ENCODE measurements at regions not wholly inside any gene's neighbourhood (a gene's known extent, or its start where the extent isn't known, plus 50 kb on each side); places are given as distances from the start of the nearest gene placed in this dataset.

DNA sequence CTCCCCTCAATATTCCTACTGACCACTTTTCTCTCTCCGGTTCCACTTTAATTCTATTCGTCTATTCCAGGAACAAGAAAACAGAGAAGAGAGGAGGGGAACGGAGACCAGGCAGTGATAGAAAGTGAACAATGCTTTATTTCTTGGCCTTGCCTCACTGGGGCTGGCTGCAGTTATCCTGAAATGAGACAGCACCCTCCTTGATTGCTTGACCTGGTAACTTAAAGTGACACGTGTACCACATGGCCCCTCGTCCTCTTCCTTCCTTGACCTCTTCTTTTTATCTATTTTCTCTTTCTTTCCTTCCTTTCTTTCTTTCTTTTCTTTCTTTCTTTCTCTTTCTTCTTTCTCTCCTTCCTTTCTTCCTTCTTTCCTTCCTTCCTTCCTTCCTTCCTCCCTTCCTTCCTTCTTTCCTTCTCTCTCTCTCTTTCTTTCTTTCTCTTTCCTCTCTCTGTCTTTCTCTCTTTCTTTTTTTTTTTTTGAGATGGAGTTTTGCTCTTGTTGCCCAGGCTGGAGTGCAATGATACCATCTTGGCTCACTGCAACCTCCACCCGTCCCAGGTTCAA lies 52.8 kb upstream of the CLMP start:
- H3K4me1 ChIP-seq (ENCODE audit: control insufficient read depth, insufficient read depth, low read length) = peaks cover 5% of the 10 kb centered on the region
- H3K9me3 ChIP-seq (ENCODE audit: control insufficient read depth, low read length) = no peaks in the 10 kb centered on the region
- H3K9ac ChIP-seq (ENCODE audit: low read length) = no peak overlapping the region
- H3K4me3 ChIP-seq (ENCODE audit: low read length) = no peak overlapping the region
- H3K36me3 ChIP-seq (ENCODE audit: control insufficient read depth, insufficient read depth, low read length) = no peaks in the 10 kb centered on the region
- H3K27me3 ChIP-seq (ENCODE audit: control insufficient read depth, insufficient read depth, low read length) = no peaks in the 10 kb centered on the region

DNA sequence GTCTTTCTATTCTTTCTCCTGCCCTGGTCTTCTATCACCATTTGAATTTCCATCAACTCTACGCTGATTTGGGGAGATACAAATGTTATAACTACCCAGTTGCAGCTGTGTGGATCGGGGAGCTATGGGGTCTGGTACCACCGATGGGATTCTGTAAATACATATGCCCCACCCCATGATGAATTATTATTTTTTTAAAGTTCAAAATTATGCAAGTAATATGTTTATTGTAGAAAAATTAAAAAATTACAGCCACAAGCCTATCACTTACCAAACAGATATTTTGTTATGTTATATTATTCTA lies 52.4 kb upstream of the CLMP start:
- Histone ChIP-seq H3K9ac (ENCODE audit: low read length) (no peak overlapping the region), H3K36me3 (ENCODE audit: control insufficient read depth, insufficient read depth, low read length) (no peaks in the 10 kb centered on the region), H3K4me3 (ENCODE audit: low read length) (no peak overlapping the region), H3K4me1 (ENCODE audit: control insufficient read depth, insufficient read depth, low read length) (peaks cover 5% of the 10 kb centered on the region), H3K27me3 (ENCODE audit: control insufficient read depth, insufficient read depth, low read length) (no peaks in the 10 kb centered on the region), H3K9me3 (ENCODE audit: control insufficient read depth, low read length) (no peaks in the 10 kb centered on the region)

- Histone ChIP-seq H3K4me1 (ENCODE audit: control insufficient read depth, insufficient read depth, low read length) (peaks cover 5% of the 10 kb centered on the region), H3K9ac (ENCODE audit: low read length) (no peak overlapping the region), H3K4me3 (ENCODE audit: low read length) (no peak overlapping the region), H3K36me3 (ENCODE audit: control insufficient read depth, insufficient read depth, low read length) (no peaks in the 10 kb centered on the region), H3K9me3 (ENCODE audit: control insufficient read depth, low read length) (no peaks in the 10 kb centered on the region), H3K27me3 (ENCODE audit: control insufficient read depth, insufficient read depth, low read length) (no peaks in the 10 kb centered on the region)
Measured at GRCh38 chr11:123246749-123247495, 51.9 kb upstream of the CLMP start.

GRCh38 chr11:123245567-123245966 lies 50.5 kb upstream of the CLMP start:
- Histone ChIP-seq H3K9me3 (ENCODE audit: control insufficient read depth, low read length) (no peaks in the 10 kb centered on the region), H3K27me3 (ENCODE audit: control insufficient read depth, insufficient read depth, low read length) (no peaks in the 10 kb centered on the region), H3K36me3 (ENCODE audit: control insufficient read depth, insufficient read depth, low read length) (no peaks in the 10 kb centered on the region), H3K9ac (ENCODE audit: low read length) (no peak overlapping the region), H3K4me3 (ENCODE audit: low read length) (no peak overlapping the region), H3K4me1 (ENCODE audit: control insufficient read depth, insufficient read depth, low read length) (peaks cover 5% of the 10 kb centered on the region)
